ENCODE measurements at regions not wholly inside any gene's neighbourhood (a gene's known extent, or its start where the extent isn't known, plus 50 kb on each side); places are given as distances from the start of the nearest gene placed in this dataset.

DNA sequence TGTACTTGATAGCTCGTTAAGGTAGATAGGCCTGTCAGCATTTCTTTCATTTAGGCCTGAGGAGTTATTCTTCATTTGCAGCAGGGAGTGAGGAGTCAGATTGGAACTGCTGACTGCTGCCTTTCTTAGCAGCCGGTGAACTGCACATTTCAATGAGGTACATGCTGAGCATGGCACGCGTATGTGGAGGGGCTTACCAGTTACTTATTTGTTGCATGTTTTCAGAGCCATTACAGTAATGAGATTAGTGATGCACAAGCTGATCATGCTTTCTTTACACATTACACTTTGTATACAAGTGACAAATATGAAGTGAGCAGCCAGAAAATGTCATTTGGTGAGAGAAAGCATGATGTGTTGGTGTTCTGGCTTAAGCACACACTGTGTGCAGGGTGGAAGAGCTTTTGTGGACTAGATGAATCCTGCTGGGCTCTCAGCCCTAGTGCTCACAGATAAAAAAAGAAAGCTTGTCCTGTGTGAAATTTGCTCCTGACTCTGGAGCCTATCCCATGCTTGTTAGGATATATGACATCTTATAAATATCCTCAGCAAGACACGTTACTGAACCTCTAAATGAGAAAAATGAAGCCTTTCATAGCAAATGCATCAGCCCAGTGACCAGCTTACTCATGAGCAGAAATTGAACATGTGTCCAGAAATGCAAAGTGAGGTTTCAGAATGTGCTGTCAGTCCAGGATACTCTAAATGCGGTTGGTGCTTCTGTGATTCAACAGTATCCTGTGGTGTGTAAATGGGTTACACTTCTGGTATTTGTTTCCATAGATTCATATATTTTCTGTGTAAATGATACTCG lies 574.7 kb upstream of the ADGRL2 start:
- Mint-ChIP-seq H3K4me3 (no peak overlapping the region), H3K36me3 (no peaks in the 10 kb centered on the region), H3K9me3 (peaks cover under 1 to 8% (median 4%) of the 10 kb centered on the region in 7 donors), H3K4me1 (peaks cover under 1% of the 10 kb centered on the region), H3K27me3 (ENCODE audit: low read depth in 3 of 3) (no peaks in the 10 kb centered on the region), H3K27ac (no peak overlapping the region)
- WGBS (ENCODE audit: insufficient coverage), result 90% methylated on average over 3 of the region's 7 CpGs
- H3K9ac ChIP-seq (ENCODE audit: insufficient read depth, low read length, poor library complexity, severe bottlenecking), result no peak overlapping the region
- no peaks in the 10 kb centered on the region for H3K27me3 ChIP-seq (ENCODE audit: control insufficient read depth in 2 of 2, insufficient read depth in 2 of 2, low read length in 2 of 2)
- H3K9me3 ChIP-seq (replicated peaks in 1 of 2; ENCODE audit: control insufficient read depth in 1 of 2, insufficient read depth in 1 of 2, low read length in 2 of 2), result peaks cover 7 to 10% of the 10 kb centered on the region in 2 donors
- no peaks in the 10 kb centered on the region for H3K36me3 ChIP-seq (replicated peaks in 1 of 2; ENCODE audit: control insufficient read depth in 1 of 2, insufficient read depth in 2 of 2, low read length in 2 of 2)
- no peak for DNase-seq
- no peaks in the 10 kb centered on the region for H3K4me1 ChIP-seq (ENCODE audit: control insufficient read depth in 1 of 2, insufficient read depth in 2 of 2, low read length in 2 of 2)
- no peak overlapping the region for H2AFZ ChIP-seq (ENCODE audit: insufficient read depth, low read depth, low read length, poor library complexity, severe bottlenecking)
- intact Hi-C loops (cut with micrococcal nuclease), result no loop called here
- H3K79me2 ChIP-seq (ENCODE audit: insufficient read depth, low read length), result no peaks in the 10 kb centered on the region
- no peak overlapping the region for H3K4me2 ChIP-seq (replicated peaks; ENCODE audit: extremely low read depth, low read length, poor library complexity, severe bottlenecking)
- H3K27ac ChIP-seq (ENCODE audit: low read depth in 1 of 2, low read length in 2 of 2), result no peak overlapping the region
- TF ChIP-seq, protein P1, sequence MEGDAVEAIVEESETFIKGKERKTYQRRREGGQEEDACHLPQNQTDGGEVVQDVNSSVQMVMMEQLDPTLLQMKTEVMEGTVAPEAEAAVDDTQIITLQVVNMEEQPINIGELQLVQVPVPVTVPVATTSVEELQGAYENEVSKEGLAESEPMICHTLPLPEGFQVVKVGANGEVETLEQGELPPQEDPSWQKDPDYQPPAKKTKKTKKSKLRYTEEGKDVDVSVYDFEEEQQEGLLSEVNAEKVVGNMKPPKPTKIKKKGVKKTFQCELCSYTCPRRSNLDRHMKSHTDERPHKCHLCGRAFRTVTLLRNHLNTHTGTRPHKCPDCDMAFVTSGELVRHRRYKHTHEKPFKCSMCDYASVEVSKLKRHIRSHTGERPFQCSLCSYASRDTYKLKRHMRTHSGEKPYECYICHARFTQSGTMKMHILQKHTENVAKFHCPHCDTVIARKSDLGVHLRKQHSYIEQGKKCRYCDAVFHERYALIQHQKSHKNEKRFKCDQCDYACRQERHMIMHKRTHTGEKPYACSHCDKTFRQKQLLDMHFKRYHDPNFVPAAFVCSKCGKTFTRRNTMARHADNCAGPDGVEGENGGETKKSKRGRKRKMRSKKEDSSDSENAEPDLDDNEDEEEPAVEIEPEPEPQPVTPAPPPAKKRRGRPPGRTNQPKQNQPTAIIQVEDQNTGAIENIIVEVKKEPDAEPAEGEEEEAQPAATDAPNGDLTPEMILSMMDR (IDR thresholded peaks at IDR 0.05), result no peak
- H3K4me3 ChIP-seq (replicated peaks in 1 of 3; ENCODE audit: low read depth in 2 of 3, low read length in 3 of 3), result no peak overlapping the region
- no peaks in the 10 kb centered on the region for H4K20me1 ChIP-seq (ENCODE audit: insufficient read depth, low read length)

DNA sequence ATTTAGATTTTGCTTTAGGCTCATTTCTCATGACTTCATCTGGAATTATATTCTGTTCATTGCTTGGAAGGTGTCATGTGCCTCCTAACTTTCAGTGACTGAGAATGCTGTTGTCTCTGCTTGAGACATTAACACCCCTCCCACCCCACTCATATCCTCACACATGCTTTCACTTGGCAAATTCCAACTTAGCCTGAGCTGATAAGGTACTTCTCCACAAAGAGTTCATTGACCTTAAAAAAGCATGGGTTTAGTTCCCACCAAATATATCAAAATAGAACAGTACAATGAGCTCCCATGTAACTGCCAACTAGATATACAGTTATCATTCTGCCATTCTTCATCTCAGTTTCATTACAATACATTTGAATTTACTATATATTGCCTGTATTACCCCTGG lies 576.5 kb upstream of the ADGRL2 start:
- Mint-ChIP-seq H3K4me1 (no peaks in the 10 kb centered on the region), H3K36me3 (peaks cover 0 to 4% of the 10 kb centered on the region in 2 donors), H3K4me3 (no peak overlapping the region), H3K9me3 (peaks cover 5 to 14% (median 9%) of the 10 kb centered on the region in 7 donors), H3K27me3 (ENCODE audit: low read depth in 3 of 3) (no peaks in the 10 kb centered on the region), H3K27ac (no peak overlapping the region)
- no peaks in the 10 kb centered on the region for H3K27me3 ChIP-seq (ENCODE audit: control insufficient read depth in 2 of 2, insufficient read depth in 2 of 2, low read length in 2 of 2)
- intact Hi-C loops (cut with micrococcal nuclease), result no loop called here
- H3K4me3 ChIP-seq (replicated peaks in 1 of 3; ENCODE audit: low read depth in 2 of 3, low read length in 3 of 3), result no peak overlapping the region
- no peak overlapping the region for H3K4me2 ChIP-seq (replicated peaks; ENCODE audit: extremely low read depth, low read length, poor library complexity, severe bottlenecking)
- H3K79me2 ChIP-seq (ENCODE audit: insufficient read depth, low read length), result no peaks in the 10 kb centered on the region
- no peaks in the 10 kb centered on the region for H4K20me1 ChIP-seq (ENCODE audit: insufficient read depth, low read length)
- H3K4me1 ChIP-seq (ENCODE audit: control insufficient read depth in 1 of 2, insufficient read depth in 2 of 2, low read length in 2 of 2), result no peaks in the 10 kb centered on the region
- no peak overlapping the region for H3K27ac ChIP-seq (ENCODE audit: low read depth in 1 of 2, low read length in 2 of 2)
- H3K9ac ChIP-seq (ENCODE audit: insufficient read depth, low read length, poor library complexity, severe bottlenecking), result no peak overlapping the region
- no peaks in the 10 kb centered on the region for H3K36me3 ChIP-seq (replicated peaks in 1 of 2; ENCODE audit: control insufficient read depth in 1 of 2, insufficient read depth in 2 of 2, low read length in 2 of 2)
- DNase-seq, result no peak
- H2AFZ ChIP-seq (ENCODE audit: insufficient read depth, low read depth, low read length, poor library complexity, severe bottlenecking), result no peak overlapping the region
- TF ChIP-seq, protein P1 (IDR thresholded peaks at IDR 0.05), result no peak
- H3K9me3 ChIP-seq (replicated peaks in 1 of 2; ENCODE audit: control insufficient read depth in 1 of 2, insufficient read depth in 1 of 2, low read length in 2 of 2), result peaks cover 14 to 18% of the 10 kb centered on the region in 2 donors
